IMR-90 (cell line): ENCODE measurements at regions not wholly inside any gene's neighbourhood (a gene's known extent, or its start where the extent isn't known, plus 50 kb on each side); places are given as distances from the start of the nearest gene placed in this dataset.

Experiments used
- BHLHE40 ChIP-seq: fragments of 150-350 bp; IDR thresholded peaks from 2 replicates; pipeline ENCODE4 v1.6.1; 2016; ENCODE audit warnings: mild to moderate bottlenecking, low read depth, low read length
- CEBPB ChIP-seq: IDR thresholded peaks from 2 replicates; pipeline ENCODE4 v1.6.1; 2012; ENCODE audit warnings: low read depth, low read length, improper control_type of control experiment
- CHD1 ChIP-seq: IDR thresholded peaks from 2 replicates; pipeline ENCODE4 v1.6.1; 2012; ENCODE audit warnings: low read depth, low read length, improper control_type of control experiment
- CTCF ChIP-seq: conservative IDR thresholded peaks from 2 replicates; pipeline ENCODE4 v1.5.1; 2012; ENCODE audit warnings: mild to moderate bottlenecking, low read depth, low read length, improper control_type of control experiment
- FOS ChIP-seq: fragments of 150-350 bp; IDR thresholded peaks from 2 replicates; pipeline ENCODE4 v1.6.1; 2016; ENCODE audit warnings: low read depth, low read length
- MXI1 ChIP-seq: IDR thresholded peaks from 2 replicates; pipeline ENCODE4 v1.6.1; 2012; ENCODE audit warnings: low read depth, mild to moderate bottlenecking, low read length, moderate library complexity, borderline replicate concordance
- POLR2A ChIP-seq: IDR thresholded peaks from 2 replicates; pipeline ENCODE4 v1.6.1; 2012; ENCODE audit warnings: mild to moderate bottlenecking, low read depth, low read length
- RAD21 ChIP-seq: IDR thresholded peaks from 2 replicates; pipeline ENCODE4 v1.6.1; 2012; ENCODE audit warnings: low read length, improper control_type of control experiment
- RFX5 ChIP-seq: IDR thresholded peaks from 2 replicates; pipeline ENCODE4 v1.8.0; 2012; ENCODE audit warnings: low read depth, mild to moderate bottlenecking, low read length, moderate library complexity
- SMC3 ChIP-seq: fragments of 150-350 bp; IDR thresholded peaks from 2 replicates; pipeline ENCODE4 v1.6.1; 2016; ENCODE audit warnings: low read depth, mild to moderate bottlenecking, antibody characterized with exemption, low read length, moderate library complexity
- TF ChIP-seq, protein P1 (sequence below): fragments of 150-350 bp; IDR thresholded peaks from 2 replicates; pipeline ENCODE4 v1.6.1; 2017; ENCODE audit warnings: mild to moderate bottlenecking, antibody characterized with exemption, low read length, low read depth

DNA sequence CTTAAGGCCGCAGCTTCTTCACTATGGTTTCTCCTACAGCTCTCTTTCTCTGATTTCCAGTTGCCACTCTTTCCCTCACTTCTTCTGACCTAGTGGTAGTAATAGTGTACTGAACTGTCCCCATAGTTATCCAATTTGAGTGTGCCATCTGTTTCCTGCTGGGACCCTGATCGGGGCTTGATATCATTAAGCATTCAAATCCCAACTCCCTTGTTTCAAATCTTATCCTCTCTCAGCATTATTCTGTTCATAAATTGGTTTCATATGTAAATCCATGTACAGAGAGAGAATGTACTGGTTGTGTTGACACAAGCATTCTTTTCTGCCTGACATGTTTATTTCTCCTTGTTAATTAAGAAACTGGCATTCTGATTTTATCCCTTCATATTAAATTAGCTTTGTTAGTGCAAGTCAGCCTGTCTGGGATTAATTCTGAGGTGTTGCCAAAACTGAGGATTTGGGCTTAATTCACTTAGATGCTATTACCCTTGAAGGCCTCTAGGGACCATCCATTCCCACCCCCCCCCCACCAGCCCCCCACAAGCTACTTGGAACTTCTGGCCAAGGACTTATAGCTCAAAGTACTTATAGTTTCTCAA lies 84.6 kb upstream of the PROKR2 start:
- TF ChIP-seq FOS, result no peak
- TF ChIP-seq POLR2A, result no peak
- no peak for TF ChIP-seq SMC3
- TF ChIP-seq RFX5, result no peak
- TF ChIP-seq CHD1, result no peak
- TF ChIP-seq CTCF, result no peak
- TF ChIP-seq CEBPB, result no peak
- TF ChIP-seq RAD21, result no peak
- no peak for TF ChIP-seq MXI1
- no peak for TF ChIP-seq BHLHE40
- TF ChIP-seq, protein P1, sequence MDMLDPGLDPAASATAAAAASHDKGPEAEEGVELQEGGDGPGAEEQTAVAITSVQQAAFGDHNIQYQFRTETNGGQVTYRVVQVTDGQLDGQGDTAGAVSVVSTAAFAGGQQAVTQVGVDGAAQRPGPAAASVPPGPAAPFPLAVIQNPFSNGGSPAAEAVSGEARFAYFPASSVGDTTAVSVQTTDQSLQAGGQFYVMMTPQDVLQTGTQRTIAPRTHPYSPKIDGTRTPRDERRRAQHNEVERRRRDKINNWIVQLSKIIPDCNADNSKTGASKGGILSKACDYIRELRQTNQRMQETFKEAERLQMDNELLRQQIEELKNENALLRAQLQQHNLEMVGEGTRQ, result no peak
